K562 (cell line): ENCODE measurements at regions not wholly inside any gene's neighbourhood (a gene's known extent, or its start where the extent isn't known, plus 50 kb on each side); places are given as distances from the start of the nearest gene placed in this dataset.

Experiments used
- C11orf30 ChIP-seq: fragments of 450-650 bp; IDR thresholded peaks from 2 replicates; pipeline ENCODE4 v1.6.1; 2016; ENCODE audit warnings: low read depth, mild to moderate bottlenecking
- CEBPB ChIP-seq: fragments of 450-650 bp; IDR thresholded peaks from 2 replicates; pipeline ENCODE4 v1.6.1; 2016; ENCODE audit warnings: missing genetic modification characterization, missing compliant biosample characterization
- CEBPG ChIP-seq, 3 experiments: fragments of 200-800 bp in 1 of 3; sonication (Bioruptor generic) in 1 of 3; sonication (generic) in 1 of 3; formaldehyde crosslinking in 1 of 3; IDR thresholded peaks in 2 of 3; conservative IDR thresholded peaks in 1 of 3; 2 replicates each; pipeline versions ENCODE4 v1.6.1 to v1.8.0; 2016 to 2022; ENCODE audit warnings: missing compliant biosample characterization in 2 of 3, missing genetic modification characterization in 2 of 3, mild to moderate bottlenecking in 1 of 3, missing genetic modification reagents in 1 of 3
- CTBP1 ChIP-seq: fragments of 450-650 bp; IDR thresholded peaks from 2 replicates; pipeline ENCODE4 v1.6.1; 2016; ENCODE audit warnings: borderline replicate concordance
- EP300 ChIP-seq: IDR thresholded peaks from 2 replicates; pipeline ENCODE4 v1.6.1; 2012; ENCODE audit warnings: low read length, improper control_type of control experiment
- HNRNPH1 ChIP-seq: fragments of 200-400 bp; formaldehyde crosslinking; optimal IDR thresholded peaks from 2 replicates; pipeline ENCODE3; 2017; ENCODE audit warnings: low read depth, mild to moderate bottlenecking, low read length, moderate library complexity
- MAFF ChIP-seq: IDR thresholded peaks from 2 replicates; pipeline ENCODE4 v1.6.1; 2012; ENCODE audit warnings: low read length, improper control_type of control experiment
- MAZ ChIP-seq, 2 experiments: fragments of 450-650 bp in 1 of 2; sonication (generic) in 1 of 2; formaldehyde crosslinking; IDR thresholded peaks in 1 of 2; conservative IDR thresholded peaks in 1 of 2; 2 replicates each; pipeline versions ENCODE4 v1.4.0 to v1.5.0; 2020; ENCODE audit warnings: mild to moderate bottlenecking in 1 of 2, missing genetic modification reagents in 1 of 2
- MTF1 ChIP-seq: fragments of 250-450 bp; sonication (Bioruptor Pico); IDR thresholded peaks from 2 replicates; pipeline ENCODE4 v1.9.0; 2021; ENCODE audit warnings: moderate library complexity, mild to moderate bottlenecking, inconsistent platforms, borderline replicate concordance
- NBN ChIP-seq: fragments of 450-650 bp; IDR thresholded peaks from 2 replicates; pipeline ENCODE4 v1.6.1; 2016; ENCODE audit warnings: low read depth, mild to moderate bottlenecking
- PHB ChIP-seq: fragments of 250-450 bp; sonication (Bioruptor Pico); IDR thresholded peaks from 2 replicates; pipeline ENCODE4 v1.5.0; 2021
- RBBP5 ChIP-seq: fragments of 200-600 bp; sonication (generic); IDR thresholded peaks from 2 replicates; pipeline ENCODE4 v1.6.1; 2012; ENCODE audit warnings: borderline replicate concordance, mild to moderate bottlenecking, low read length, control low read depth, inconsistent platforms; ENCODE audit not compliant: insufficient read depth, poor library complexity, severe bottlenecking
- RNF2 ChIP-seq: sonication (generic); IDR thresholded peaks from 2 replicates; pipeline ENCODE4 v1.6.1; 2016
- TBL1XR1 ChIP-seq, 2 experiments: IDR thresholded peaks; 2 replicates each; pipeline ENCODE4 v1.6.1; 2012; ENCODE audit warnings: improper control_type of control experiment in 2 of 2, low read length in 2 of 2, mild to moderate bottlenecking in 1 of 2
- TEAD4 ChIP-seq, 2 experiments: sonication (generic) in 1 of 2; formaldehyde crosslinking in 1 of 2; IDR thresholded peaks; 2 replicates each; pipeline versions ENCODE4 v1.6.1 to v1.8.0; 2012 to 2022; ENCODE audit warnings: borderline replicate concordance in 1 of 2, inconsistent platforms in 1 of 2, low read length in 1 of 2, mild to moderate bottlenecking in 1 of 2, missing genetic modification reagents in 1 of 2
- ZNF146 ChIP-seq: IDR thresholded peaks from one replicate; pipeline ENCODE4 v1.6.1; 2018; ENCODE audit warnings: missing compliant biosample characterization; ENCODE audit not compliant: unreplicated experiment
- ZNF274 ChIP-seq: IDR thresholded peaks from 2 replicates; pipeline ENCODE4 v1.6.1; 2011; ENCODE audit warnings: low read depth, mild to moderate bottlenecking, low read length, moderate library complexity, borderline replicate concordance
- ZNF282 ChIP-seq: sonication (generic); formaldehyde crosslinking; IDR thresholded peaks from 2 replicates; pipeline ENCODE4 v1.8.1; 2023; ENCODE audit warnings: missing genetic modification reagents
- ZNF436 ChIP-seq: fragments of 250-450, 450-650 bp; sonication (Bioruptor Pico); formaldehyde crosslinking; IDR thresholded peaks from 2 replicates; pipeline ENCODE4 v1.7.0; 2020; ENCODE audit warnings: mild to moderate bottlenecking
- TF ChIP-seq, protein P1 (sequence below): fragments of 450-650 bp; IDR thresholded peaks from 2 replicates; pipeline ENCODE4 v1.6.1; 2017; ENCODE audit warnings: antibody characterized with exemption, mild to moderate bottlenecking
- TF ChIP-seq, protein P2 (sequence below): fragments of 250-450 bp; sonication (Bioruptor Pico); IDR thresholded peaks from 2 replicates; pipeline ENCODE4 v1.4.0; 2020
- TF ChIP-seq, protein P3 (sequence below): sonication (generic); formaldehyde crosslinking; IDR thresholded peaks from 2 replicates; pipeline ENCODE4 v1.8.0; 2022; ENCODE audit warnings: missing genetic modification reagents, mild to moderate bottlenecking, moderate library complexity, borderline replicate concordance

DNA sequence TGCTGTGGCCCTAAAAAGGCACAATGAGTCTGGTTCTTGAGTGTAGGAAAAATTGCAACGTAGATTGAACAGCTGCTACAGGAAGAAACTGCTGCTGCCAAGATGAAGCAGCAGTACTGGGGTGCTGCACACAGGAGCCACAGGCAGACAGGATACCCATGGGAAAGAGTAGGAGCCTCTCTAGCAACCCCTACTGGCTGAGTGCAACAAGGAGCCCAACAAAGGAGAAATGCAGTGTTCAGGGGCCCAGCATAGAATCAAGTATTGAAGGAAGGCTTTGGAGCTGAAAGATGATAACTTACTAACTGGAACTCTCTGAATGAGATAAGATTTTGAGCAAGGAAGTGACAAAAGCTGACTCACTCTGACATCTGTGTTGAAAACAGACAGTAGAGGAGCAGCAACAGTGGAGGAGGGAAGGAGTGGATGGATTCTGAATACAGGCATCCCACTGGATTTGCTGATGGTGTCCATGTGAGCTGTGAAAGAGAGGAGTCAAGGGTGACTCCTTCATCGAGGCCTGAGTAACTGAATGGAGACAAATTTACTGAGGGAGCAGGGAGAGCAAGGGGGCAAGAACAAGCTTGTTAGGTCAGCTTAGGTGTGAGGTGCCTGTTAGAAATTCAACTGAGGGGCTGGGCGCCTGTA lies 534.7 kb upstream of the JARID2 start (continued):
- TF ChIP-seq TEAD4 (IDR thresholded peaks at IDR 0.05; ENCODE audit: low read length) (peak; percentile 84), TEAD4 (CRISPR knock-in tag; IDR thresholded peaks at IDR 0.05; ENCODE audit: borderline replicate concordance) (no peak), TBL1XR1 (IDR thresholded peaks at IDR 0.05; ENCODE audit: low read length in 2 of 2) (peak in 1 of 2 experiments; percentile 86; a peak in 2 of 4 replicates), ZNF282 (CRISPR knock-in tag) (no peak), RNF2 (peak; percentile 94), C11orf30 (peak; percentile 98), MAFF (peak; percentile 91), CTBP1 (peak; percentile 97), NBN (peak; percentile 91), HNRNPH1 (no peak), CEBPB (tag) (no peak), MTF1 (CRISPR knock-in tag) (no peak), PHB (CRISPR knock-in tag) (no peak), ZNF274 (no peak), ZNF146 (CRISPR knock-in tag) (no peak), ZNF436 (CRISPR knock-in tag) (no peak), MAZ (CRISPR knock-in tag; conservative IDR thresholded peaks at IDR 0.05 in 1 of 2, IDR thresholded peaks at IDR 0.05 in 1 of 2) (peak; percentile 36 to 71; a peak in 3 of 4 replicates), RBBP5 (no peak), EP300 (peak; percentile 97), CEBPG (CRISPR knock-in tag; IDR thresholded peaks at IDR 0.05) (no peak), CEBPG (tag; conservative IDR thresholded peaks at IDR 0.05 in 1 of 2, IDR thresholded peaks at IDR 0.05 in 1 of 2) (no peak; a peak in 2 of 4 replicates)
- TF ChIP-seq, protein P1, sequence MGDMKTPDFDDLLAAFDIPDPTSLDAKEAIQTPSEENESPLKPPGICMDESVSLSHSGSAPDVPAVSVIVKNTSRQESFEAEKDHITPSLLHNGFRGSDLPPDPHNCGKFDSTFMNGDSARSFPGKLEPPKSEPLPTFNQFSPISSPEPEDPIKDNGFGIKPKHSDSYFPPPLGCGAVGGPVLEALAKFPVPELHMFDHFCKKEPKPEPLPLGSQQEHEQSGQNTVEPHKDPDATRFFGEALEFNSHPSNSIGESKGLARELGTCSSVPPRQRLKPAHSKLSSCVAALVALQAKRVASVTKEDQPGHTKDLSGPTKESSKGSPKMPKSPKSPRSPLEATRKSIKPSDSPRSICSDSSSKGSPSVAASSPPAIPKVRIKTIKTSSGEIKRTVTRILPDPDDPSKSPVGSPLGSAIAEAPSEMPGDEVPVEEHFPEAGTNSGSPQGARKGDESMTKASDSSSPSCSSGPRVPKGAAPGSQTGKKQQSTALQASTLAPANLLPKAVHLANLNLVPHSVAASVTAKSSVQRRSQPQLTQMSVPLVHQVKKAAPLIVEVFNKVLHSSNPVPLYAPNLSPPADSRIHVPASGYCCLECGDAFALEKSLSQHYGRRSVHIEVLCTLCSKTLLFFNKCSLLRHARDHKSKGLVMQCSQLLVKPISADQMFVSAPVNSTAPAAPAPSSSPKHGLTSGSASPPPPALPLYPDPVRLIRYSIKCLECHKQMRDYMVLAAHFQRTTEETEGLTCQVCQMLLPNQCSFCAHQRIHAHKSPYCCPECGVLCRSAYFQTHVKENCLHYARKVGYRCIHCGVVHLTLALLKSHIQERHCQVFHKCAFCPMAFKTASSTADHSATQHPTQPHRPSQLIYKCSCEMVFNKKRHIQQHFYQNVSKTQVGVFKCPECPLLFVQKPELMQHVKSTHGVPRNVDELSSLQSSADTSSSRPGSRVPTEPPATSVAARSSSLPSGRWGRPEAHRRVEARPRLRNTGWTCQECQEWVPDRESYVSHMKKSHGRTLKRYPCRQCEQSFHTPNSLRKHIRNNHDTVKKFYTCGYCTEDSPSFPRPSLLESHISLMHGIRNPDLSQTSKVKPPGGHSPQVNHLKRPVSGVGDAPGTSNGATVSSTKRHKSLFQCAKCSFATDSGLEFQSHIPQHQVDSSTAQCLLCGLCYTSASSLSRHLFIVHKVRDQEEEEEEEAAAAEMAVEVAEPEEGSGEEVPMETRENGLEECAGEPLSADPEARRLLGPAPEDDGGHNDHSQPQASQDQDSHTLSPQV, result peak; percentile 97
- TF ChIP-seq, protein P2, sequence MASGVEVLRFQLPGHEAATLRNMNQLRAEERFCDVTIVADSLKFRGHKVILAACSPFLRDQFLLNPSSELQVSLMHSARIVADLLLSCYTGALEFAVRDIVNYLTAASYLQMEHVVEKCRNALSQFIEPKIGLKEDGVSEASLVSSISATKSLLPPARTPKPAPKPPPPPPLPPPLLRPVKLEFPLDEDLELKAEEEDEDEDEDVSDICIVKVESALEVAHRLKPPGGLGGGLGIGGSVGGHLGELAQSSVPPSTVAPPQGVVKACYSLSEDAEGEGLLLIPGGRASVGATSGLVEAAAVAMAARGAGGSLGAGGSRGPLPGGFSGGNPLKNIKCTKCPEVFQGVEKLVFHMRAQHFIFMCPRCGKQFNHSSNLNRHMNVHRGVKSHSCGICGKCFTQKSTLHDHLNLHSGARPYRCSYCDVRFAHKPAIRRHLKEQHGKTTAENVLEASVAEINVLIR (CRISPR knock-in tag), result peak; percentile 22; the same call in 1 of the 2 replicates
- TF ChIP-seq, protein P3, sequence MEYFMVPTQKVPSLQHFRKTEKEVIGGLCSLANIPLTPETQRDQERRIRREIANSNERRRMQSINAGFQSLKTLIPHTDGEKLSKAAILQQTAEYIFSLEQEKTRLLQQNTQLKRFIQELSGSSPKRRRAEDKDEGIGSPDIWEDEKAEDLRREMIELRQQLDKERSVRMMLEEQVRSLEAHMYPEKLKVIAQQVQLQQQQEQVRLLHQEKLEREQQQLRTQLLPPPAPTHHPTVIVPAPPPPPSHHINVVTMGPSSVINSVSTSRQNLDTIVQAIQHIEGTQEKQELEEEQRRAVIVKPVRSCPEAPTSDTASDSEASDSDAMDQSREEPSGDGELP, result peak; percentile 59
